ENCODE measurements at regions not wholly inside any gene's neighbourhood (a gene's known extent, or its start where the extent isn't known, plus 50 kb on each side); places are given as distances from the start of the nearest gene placed in this dataset.
"Not testable (repeated sequence)": the region's sequence is repeated elsewhere in the genome, so short reads cannot be mapped to it uniquely, and the experiment has no call there.

DNA sequence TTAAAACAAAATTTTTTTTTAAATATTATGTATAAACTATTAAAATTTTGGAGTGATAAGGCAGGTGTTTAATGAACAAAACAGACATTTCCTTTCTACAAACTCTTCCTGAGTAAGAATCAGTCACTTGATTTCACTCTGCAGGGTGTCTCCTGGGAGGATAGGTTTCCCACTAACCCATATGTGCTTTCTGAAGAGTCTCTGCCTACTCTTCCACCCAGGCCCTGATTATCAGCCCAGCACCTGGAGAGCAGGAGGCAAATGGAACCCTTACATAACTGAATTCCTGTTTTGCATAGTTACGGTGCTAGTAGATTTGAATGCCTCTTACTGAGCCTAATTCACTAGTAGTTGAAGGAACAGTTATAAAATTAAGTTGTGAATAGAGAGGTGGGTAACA lies 1718.6 kb downstream of the SUCLG1 start:
- no peak for DNase-seq

DNA sequence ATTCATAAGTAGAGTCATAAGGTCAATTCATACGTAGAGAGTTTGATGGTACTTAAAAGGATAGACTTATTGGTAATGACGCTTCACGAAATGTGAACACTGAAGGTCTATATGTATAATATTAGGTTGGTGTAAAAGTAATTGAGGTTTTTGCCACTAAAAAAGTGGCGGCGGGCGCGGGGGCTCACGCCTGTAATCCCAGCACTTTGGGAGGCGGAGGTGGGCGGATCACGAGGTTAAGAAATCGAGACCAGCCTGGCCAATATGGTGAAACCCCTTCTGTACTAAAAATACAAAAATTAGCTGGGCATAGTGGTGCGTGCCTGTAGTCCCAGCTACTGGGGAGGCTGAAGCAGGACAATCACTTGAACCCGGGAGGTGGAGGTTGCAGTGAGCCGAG lies 1721.1 kb downstream of the SUCLG1 start:
- DNase-seq, result not testable (repeated sequence)

DNA sequence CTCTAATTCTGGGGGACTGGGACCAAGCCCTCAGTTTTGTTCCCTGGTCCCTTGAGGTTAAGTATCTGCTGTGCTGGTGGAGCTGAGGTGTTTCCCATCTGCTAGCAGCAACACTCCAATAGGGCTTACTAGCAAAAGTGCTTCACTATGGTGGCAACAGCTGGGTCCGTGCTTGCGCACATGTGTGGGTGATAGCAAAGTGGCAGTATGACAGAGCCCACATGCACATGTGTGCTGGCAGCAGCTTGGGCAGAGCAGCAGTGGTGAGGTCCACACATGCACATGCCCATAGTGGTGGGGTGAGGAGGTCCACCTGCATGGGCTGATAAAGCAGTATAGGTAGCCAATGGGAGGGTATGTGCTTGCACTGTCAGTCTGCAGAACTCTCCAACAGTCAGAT lies 1723.7 kb downstream of the SUCLG1 start:
- DNase-seq, result no peak

DNA sequence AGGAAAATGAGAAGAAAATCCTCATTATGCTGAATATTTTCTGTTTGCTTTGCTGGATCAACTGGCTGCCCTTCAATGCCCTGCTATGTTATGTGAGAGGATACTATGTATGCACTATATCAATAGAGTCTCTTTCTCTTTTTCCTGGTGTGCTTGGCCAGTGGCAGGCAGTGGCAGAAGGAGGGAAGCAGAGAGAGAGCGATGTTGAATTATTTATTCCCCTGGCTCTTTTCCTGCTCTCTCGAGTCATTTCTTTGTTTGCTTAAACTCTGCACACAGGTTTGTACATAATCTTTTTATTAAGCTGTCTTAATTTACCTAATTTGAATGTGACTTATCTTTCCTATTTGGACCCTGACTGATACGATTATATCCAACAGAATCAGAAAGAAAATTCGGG lies 1727.3 kb downstream of the SUCLG1 start:
- DNase-seq, result no peak

DNA sequence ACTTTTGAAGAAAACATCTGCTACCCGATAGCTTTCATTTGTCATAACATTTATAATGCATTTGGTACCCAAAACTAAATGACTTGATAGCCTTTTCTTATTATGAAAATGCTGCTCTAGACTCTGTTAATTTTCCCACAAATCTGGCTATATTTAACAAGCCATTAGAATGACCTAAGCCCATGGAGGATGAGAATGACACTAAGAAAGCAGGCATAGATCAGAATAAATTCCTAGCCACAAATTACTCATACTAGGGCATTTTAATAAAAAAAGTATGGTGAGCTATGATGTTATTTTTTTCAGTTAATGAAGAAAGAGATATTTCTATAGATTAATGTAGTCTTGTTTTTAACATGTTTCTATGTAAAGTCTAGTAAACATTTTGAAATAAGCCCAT lies 1728.3 kb downstream of the SUCLG1 start:
- DNase-seq, result no peak

DNA sequence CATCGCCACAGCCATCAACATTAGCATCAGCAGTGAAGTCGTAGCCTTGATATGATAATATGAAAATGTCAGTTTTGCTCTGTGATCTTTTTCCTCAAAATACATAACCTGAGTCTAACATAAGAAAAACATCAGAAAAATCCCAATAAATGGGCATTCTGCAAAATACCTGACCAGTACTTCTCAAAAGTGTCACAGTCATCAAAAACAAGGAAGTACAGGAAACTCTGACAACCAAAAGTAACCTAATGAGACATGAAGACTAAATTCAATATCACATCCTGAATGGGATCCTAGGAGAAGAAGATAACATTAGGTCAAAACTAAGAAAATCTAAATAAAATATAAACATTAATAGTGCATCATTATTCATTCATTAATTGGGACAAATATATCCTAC lies 1731.0 kb downstream of the SUCLG1 start:
- no peak for DNase-seq

DNA sequence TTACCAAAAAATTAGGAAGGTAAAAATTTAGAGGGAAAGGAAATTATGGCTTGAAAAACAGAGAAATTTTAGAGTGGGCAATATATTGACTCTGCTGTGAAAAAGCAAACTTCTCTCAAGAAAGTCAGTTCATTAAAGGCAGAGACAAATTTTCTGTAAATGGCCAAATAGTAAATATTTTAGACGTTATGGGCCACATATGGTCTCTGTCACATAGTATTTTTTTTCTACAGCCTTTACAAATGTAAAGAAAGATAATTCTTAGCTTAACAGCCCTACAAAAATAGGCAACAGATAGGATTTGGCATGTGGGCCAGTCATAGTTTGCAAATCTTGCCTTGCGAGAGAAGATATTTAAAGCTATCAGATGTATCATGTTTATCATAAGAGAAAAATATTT lies 1750.4 kb downstream of the SUCLG1 start:
- no peak for DNase-seq

DNA sequence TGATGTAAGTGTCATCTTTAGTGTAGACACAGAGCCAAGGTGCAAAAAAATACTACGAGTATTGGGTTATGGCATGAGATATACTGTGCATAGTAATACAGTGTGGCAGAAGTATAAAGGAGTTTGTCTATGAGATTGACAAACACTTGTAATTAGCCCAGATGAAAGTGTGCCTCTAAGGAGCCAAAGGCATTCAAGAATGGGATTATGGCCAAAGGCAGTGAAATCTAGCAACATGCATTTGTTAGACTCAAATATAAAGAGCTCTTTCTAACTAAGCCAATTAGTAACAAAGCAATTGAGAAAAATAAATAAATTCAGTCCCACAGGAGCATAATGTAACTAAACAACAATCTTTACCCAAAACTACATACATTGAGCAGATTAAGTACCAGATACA lies 1761.8 kb downstream of the SUCLG1 start:
- DNase-seq, result no peak

DNA sequence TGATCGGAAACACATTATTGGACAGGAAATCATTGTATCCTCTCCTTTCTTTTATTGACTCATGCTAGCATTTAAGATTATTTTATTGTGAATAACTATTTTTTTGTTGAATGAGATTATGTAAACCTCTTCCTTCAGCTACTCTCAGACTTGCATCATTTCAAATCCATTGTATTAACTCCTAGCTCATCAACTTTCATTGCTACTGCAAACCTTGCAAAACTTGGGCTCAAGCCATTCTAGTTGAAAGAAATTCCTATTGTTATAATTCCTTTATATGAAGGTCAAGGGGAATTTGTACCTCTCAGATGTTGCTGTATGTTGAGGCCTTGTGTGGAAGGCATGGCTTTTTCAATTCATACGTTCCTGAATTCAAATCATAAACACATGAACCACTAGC lies 1764.6 kb downstream of the SUCLG1 start:
- DNase-seq, result no peak

DNA sequence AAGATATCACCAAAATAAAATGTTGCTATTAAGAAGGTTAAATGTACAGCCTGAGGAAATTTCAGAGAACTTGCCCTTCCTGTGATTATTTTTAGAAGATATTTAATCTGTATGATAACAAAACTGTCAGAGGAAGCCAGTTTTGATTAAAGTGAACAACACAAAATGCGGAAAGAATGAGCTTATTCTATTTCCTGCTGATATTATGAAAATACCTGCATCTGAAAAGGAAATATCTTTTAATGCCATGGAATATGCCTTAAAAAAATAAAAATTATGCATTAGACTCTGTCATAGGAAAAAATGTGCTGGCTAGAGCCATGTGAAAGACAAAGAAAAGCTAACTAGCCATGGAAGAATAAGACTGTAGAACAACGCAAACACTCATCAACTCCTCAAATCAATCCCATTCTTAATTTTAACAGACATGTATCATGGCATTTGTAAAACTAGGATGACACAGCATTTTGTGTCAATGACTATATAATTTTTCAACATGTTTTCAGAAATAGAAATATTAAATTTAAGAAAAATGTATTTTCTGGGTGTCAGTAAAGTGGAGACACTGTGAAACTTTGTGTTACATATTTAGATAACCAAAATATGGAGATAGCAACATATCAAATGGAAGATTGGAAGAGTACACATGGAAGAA lies 1768.2 kb downstream of the SUCLG1 start:
- DNase-seq, result no peak

DNA sequence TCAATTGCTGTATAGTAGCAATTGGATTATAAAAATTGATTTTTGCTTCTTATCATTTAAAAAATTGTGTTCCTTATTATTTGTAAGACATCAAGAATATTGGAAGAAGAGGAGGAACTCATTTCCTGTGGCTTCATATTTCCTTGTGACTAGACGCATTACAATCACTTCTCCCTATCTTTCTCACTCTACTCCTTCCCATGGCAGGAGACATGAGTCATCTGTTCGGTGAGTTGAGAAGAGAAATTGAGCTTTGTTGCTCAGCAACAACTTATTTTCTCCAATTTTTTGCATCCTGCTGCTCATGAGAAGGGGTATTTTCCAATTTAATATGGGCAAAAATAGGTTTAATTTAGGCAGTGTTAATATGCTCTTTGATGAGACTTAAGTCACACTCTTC lies 1783.9 kb downstream of the SUCLG1 start:
- DNase-seq, result no peak

DNA sequence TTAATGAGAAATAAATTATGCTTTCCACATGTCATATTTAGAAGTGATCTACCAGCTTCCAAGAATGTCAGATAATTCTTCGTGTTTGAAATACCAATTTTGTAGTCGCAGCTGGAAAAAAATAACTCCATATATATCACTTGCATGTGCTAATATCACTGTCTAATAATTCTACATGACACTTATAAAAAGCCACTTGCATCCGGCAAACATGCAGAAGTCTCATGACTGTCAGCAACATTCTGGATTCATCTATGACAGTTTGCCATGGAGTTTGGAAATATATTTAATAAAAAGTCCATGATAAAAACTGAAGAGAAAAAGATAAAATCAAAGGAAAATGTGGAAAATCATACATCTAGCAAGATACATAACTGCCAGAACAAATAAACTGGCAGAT lies 1784.4 kb downstream of the SUCLG1 start:
- no peak for DNase-seq

DNA sequence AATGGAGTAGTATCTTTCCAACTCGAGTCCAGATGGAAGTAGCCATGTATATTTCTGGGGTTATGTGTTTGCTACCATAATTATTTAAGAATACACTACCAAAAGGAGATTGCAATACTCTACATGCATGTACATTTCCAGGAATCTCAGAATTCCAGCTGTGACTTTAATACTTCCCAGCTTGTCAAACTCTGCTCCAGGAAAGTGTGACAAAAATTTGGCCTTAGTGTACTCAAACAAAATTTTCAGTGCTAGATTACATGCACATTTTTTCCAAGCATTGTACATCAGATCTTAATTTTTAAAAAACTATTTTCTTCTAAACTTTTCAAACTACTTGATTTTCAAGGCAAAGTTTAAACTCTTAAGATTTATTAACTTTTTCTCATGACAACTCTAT lies 1791.6 kb downstream of the SUCLG1 start:
- DNase-seq, result no peak

DNA sequence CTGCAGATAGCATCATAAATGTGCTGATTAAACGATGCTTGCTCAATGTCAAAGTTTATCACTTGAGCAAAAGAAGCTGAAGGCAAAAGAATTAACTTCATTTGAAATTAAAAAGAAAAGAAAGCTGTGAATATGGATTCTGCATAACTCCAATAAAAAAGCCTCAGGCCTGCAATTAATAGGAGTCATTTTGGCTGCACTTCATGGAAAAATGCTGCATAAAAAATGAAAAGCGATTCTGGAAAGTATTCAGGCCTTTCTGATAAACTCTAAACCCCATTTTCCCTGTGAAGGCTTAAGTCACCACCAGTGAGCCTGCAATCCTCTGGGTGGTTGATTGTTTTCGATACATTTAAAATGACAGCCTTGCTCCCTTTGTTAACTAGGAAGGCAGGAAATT lies 1793.4 kb downstream of the SUCLG1 start:
- no peak for DNase-seq

DNA sequence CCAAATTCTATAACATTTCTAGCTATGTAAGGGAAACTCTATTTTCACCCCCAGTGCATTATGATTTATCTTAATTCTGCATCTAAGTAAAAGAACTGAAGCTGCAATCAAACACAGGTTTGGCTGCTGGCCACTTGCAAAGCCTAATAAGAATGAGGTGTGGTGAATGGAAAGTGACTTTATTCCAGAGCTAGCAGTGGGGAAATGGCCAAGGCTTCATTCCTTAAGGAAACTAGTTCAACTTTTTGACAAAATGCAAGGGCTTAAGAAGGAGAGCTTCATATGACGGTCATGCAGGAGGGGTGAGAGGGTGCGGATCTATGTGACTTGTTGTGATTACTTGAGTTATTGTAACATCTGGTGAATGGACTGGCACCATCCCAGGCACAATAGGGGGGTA lies 1802.0 kb downstream of the SUCLG1 start:
- no peak for DNase-seq

DNA sequence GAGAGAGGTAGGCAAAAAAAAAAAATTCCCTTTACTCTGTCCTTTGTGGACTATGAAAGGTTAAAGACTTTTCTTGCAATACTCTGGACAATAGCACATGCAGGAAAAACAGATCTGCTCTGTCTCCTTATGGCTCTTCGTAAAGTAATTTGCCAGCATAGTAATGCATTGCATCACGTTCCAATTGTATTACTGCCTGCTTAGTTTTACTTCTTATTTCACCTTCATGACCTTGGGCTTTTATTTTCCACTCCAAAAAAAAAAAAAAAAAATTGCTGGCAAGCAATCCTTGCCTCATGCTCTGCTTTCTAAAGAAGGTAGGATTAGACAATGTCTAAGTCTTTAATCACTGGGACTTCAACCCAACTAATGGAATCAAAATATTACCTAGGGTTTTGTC lies 1802.7 kb downstream of the SUCLG1 start:
- no peak for DNase-seq

DNA sequence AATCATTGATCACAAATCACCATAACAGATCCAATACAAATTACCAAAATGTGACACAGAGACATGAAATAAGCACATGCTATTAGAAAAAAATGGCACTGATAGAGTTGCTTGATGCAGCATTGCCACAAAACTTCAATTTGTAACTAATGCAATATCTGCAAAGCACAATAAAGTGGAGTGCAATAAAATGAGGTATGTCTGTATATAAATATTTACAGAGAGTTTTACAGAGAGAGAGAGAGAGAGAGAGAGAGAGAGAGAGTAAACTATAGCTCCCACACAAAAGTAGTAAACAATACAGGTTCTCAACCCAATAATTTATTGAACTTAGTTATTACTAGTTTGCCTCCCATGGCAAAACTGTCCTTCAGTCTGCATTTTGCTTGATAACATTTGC lies 1807.0 kb downstream of the SUCLG1 start:
- no peak for DNase-seq

DNA sequence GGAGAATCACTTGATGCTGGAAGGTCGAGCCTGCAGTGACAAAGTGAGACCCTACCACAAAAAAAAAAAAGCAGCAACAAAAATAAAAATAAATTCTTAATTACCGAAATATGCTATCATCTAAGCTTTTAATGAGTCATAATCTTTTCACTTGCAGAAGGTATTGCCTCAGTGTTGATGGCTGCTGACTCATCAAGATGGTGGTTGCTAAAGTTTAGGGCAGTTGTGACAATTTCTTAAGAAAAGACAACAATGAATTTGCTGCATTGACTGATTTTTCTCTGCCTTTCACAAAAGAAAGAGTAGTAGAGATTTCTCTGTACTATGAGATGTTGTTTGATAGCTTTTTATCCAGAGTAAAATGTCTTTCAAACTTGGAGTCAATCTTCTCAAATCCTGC lies 1809.0 kb downstream of the SUCLG1 start:
- DNase-seq, result no peak

DNA sequence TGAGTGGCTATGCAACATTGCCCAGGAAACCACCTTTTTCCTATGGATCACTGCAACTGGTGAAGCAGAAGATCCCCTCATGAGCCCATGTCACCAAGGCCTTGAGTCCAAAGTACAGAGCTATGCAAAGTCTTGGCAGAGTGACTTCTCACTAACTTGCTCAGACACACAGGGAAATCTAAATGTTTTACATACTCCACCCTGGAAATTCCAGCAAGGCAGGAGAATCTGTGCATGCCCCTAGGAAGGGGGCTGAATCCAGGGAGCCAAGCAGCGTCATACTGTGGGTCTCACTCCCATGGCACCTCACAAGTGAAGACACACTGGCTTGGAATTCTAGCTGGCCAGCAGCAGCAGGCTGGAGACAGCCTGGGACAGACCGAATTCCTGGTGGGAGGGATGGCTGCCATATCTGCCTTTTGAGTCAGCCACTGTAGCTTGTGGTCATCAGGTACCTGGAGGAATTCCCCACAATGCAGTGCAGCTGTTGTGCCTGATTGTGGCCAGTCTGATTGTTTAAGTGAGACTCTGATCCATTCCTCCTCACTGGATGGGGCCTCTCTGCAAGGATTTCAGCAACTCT lies 1817.4 kb downstream of the SUCLG1 start:
- no peak for DNase-seq

DNA sequence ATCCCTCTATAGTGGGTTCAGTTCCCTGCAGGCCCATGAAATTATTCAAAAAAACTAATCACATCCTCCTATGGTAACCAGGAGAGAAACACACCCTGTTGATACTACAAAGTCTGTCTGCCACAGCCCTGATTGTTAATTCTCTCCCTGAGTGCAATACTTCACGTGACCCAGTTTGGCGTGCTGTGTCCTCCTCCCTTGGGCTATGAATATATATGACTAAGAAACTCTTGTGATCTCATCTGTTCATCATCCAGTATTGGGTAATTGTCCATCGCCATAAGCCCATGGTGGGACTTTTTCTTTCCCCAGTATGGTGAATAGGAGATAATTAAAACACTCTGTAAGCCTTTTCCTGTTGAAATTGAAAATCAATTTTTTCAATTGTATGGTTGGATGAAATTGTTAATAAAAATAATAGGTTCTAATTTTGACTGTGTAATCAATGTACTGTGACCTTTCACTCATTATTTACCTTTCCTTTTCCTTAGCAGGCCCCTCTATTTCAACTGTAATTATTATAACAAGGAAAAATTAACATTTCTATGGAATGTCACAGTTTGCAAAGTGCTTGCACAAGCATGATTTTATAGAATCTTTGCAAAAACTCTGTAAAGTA lies 1822.6 kb downstream of the SUCLG1 start:
- DNase-seq, result no peak

DNA sequence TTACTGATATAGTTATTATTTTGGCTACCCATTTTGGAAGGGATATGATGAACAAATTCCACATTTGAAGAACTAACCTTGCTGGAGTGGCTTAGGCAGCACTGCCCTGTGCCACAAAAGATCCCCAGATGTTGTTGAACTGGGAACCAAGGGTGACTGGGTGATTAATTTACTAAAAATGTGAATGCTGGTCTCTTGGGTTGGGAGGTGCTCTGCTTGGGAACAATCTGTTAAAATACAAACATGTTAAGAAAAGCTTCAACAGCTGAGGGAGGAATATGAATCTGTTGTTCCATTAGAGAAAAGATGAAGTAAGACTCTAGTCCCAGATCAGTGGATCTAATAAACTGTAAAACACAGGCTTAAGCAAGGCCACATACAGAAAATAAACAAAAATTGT lies 1860.1 kb downstream of the SUCLG1 start:
- no peak for DNase-seq

DNA sequence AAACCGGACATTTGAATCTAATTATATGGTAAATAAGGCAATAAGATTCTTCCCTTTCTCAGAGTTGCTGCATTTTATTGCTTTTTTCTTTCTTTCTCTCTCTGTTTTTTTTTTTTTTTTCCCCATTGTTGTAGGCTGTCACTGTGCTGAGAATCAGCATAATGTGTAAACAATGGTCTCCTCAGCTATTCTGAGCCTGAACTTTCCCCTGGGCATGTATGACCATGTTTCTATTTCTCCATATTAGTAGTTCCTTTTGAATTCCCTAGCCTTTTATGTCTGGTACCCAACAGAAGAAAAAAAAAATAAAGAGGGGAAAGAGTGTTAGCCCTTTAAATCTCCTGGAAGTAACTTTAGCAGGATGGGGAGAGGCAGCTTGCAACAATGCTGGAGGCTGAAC lies 1862.5 kb downstream of the SUCLG1 start:
- DNase-seq, result no peak

DNA sequence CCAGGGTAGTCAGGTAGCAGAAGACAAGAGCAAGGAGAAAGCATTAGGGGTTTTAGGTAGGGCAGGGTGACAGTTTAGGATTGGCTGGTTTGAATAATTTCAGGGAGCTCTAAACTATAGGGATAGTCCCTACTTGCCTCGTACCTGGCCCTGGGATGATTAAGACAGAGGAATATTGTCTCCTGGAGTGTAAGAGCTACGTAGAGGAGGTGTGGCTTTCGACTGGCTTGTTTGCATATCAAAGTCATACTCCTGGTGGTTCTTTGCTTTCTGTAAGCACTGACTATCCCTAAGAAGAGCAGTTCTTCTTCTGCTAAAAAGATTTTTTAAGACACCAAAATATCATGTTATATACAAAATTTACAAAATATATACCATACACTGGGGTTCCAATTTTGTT lies 1867.4 kb downstream of the SUCLG1 start:
- no peak for DNase-seq

DNA sequence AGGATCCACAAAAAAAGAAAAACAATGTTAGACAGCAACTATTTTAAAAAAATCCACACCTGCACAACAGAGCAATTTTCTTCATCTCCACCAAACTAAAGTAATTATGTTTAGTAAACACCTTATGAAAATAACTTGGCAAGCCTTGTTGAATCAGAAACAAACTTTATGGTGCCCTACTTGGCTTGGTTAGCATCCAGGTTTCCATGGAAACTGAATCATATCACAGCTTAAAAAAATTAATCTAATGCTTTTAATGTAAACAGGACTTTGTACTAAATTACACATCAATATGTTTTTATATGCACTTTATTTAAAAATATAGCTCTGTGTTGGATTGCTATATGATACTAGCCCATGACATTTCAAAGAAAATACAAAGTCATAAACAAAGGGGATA lies 1882.4 kb downstream of the SUCLG1 start:
- no peak for DNase-seq

DNA sequence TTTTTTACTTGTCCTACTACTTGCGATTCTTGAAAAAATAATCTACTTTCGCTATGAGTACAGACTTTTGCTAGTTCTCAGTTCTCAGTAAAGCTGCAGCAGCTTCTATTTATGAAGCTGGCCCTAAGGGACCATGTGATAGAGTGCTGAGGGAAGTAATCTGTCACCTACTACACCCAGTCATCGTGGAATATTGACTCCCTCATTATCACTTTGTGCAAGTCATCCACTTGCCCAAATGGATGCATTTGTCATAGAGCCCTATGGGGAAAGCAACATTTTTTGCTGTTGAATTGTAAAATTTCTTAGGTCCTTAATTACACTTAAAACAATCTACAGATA lies 1919.8 kb downstream of the SUCLG1 start:
- no peak for DNase-seq

Data from CD4-positive, alpha-beta T cell treated with Interleukin-4 for 1 hour (primary cell).